ENCODE measurements at regions not wholly inside any gene's neighbourhood (a gene's known extent, or its start where the extent isn't known, plus 50 kb on each side); places are given as distances from the start of the nearest gene placed in this dataset.
"Not testable (repeated sequence)": the region's sequence is repeated elsewhere in the genome, so short reads cannot be mapped to it uniquely, and the experiment has no call there.

- no peak for DNase-seq
Measured at GRCh38 chr4:170526471-170526870, 436.7 kb upstream of the AADAT start.

DNA sequence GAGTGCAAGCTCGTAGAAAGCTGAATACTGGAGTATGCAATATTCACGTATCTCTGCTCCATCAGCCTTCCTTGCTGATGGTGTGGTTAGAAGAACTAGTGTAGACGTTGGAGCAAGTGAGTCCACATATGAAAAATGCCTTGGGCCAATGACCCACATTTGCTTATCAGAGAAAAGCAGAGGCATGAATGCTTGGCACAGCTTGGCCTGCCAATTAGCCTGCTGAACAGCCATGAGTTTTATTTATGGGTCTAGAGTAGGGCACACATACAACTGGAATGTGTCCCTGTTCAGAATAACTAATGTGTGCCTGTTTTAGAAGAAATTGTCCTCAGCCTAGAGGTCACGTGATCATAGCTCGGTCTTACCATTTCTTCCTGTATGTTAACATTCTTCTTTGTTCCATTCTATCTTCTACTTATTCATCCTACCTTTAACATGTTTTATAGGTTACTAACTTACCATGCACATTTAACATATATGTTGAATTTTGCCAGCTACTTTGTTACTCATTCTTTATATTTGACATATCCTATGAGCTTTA, 432.7 kb upstream of the AADAT start:
- DNase-seq, result no peak

DNA sequence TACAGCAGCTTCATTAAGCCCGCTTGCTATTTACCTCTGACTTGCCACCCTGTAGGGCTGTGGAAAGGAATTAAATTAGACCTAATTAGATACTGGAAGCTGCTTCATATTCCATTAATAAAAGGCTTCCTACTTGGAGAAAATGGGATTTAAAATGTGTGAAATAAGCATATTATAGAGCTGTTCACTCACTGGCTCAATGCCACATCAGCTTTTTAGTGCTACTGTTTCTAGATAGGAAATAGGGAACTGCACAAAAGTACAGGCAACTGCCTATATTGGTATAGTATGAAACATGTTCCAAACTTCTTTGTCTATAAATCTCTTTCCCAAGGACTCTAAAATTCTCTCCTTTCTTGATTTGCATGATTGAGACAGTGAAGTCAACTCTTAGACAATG, 407.9 kb upstream of the AADAT start:
- no peak for DNase-seq

- no peak for DNase-seq
Measured at GRCh38 chr4:170497112-170497511, 407.4 kb upstream of the AADAT start.

- no peak for DNase-seq
Measured at GRCh38 chr4:170491981-170492380, 402.2 kb upstream of the AADAT start.

- DNase-seq, result no peak
Measured at GRCh38 chr4:170476351-170476750, 386.6 kb upstream of the AADAT start.

DNA sequence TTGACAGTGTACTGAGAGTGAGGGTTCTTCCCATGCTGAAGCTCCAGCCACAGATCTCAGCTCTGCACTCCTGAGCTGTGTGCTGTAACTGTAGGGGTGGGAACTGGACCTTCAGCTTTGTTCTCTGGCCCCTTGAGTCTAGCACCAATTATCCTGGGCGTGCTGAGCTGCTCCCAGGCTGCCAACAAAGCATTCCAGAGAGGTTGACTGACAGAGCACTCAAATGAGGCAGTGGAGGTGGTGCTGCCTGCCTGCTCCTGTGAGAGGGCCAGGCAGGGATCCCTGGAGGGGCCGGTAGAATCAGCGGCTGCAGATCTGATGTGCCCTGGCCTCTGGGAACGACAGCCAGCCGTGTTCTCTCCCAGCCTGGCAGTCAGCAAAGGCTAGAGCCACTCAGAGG, 375.7 kb upstream of the AADAT start:
- DNase-seq, result no peak

- DNase-seq, result no peak
Measured at GRCh38 chr4:170464614-170465197, 374.9 kb upstream of the AADAT start.

- DNase-seq, result no peak
Measured at GRCh38 chr4:170446782-170447181, 357.0 kb upstream of the AADAT start.

GRCh38 chr4:170441146-170441545, 351.4 kb upstream of the AADAT start:
- not testable (repeated sequence) for DNase-seq

GRCh38 chr4:170428929-170429328, 339.2 kb upstream of the AADAT start:
- DNase-seq, result no peak

- no peak for DNase-seq
Measured at GRCh38 chr4:170425521-170426143, 335.9 kb upstream of the AADAT start.

- no peak for DNase-seq
Measured at GRCh38 chr4:170425040-170425439, 335.3 kb upstream of the AADAT start.

DNA sequence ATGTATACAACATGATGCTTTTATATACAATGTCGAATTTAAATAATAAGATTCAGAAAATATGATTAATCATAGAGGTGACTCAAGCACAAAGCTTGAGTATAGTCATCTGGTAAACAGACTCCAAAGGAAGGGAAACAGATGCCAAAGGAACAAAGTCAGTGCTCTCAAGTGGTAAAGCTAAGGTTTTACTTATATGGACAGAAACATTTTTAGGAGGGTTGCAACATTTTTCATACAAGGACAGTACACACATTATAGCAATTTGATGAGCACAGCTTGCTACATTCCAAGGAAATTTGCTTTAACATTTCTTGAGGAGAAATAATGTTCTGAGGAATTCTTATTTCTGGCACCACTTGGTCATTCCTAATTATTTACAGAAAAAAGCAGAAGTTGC, 333.4 kb upstream of the AADAT start:
- no peak for DNase-seq

DNA sequence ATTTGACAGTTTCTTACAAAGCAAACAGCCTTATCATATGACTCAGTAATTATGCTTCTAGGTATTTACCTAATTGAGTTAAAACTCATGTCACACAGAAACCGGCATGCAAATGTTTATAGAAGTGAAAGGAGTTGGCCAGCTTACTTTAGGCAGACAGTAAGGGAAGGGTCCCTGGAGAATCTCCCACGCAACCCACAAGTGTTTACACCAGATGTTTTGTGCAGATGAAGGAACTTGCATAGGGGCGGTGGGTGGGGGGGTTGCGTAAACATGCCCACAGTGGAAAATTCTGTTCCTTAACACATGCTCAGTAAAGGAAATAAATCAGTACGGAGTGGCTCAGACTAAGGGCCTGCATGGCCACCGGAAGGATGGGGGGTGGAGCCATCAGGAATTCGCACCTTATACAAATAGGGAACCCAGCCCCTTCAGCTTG, 330.5 kb upstream of the AADAT start:
- no peak for DNase-seq

- no peak for DNase-seq
Measured at GRCh38 chr4:170414961-170415360, 325.2 kb upstream of the AADAT start.

DNA sequence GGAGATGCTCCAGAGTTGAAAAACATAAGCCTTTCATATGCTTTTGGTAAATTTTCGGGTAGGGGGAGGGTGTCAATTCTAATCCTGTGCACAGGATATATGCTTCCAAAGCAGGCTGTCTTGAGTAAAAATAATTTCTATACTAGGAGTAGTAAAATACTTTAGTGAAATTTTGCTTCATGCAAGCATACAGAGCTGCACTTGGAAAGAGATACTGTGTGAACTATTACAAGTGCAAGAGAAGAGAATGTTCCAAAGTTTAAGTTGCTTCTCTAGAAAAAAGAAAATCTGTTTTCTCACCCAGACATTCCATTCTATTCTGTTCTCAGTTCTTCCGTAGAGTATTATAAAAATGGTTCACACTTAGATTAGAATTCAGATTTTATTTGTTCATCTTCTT, 324.6 kb upstream of the AADAT start:
- no peak for DNase-seq

DNA sequence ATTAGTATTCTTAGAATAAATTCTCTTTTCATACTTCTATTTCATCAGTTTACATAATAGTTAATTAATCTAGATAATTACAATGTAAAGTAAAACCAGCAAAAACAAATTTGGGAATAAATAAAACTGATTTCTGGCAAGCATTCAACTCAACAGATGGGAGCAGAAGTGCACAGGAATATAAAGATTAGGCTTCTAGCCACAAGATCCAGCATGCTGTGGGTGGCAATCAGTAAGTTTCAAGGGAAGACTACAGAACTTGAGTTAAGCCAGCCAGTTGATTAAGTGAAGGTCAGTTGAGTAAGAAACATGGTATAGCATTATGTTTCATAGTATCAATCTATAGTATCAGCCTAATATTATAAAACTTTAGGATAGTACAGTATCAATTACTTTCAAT, 324.2 kb upstream of the AADAT start:
- DNase-seq, result no peak

DNA sequence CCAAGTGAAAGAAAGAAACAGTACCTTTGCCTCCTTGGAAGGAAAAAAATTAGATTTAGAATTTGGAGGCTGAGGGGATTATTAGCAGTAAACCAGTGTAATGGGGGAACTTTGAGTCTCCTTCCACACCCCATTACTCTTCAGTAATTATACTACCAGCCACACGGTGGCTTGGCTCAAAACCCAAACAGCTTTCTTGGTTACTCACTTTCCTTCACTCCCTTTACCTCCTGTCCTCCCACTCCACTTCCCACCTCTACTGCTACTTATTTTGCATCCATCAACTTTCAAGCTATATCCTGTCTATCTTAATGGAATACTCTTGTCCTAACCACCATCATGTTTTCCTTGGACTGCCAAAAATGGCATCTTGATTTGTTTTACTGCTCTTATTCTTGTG, 310.6 kb upstream of the AADAT start:
- DNase-seq, result no peak

- DNase-seq, result no peak
Measured at GRCh38 chr4:170399581-170400293, 310.0 kb upstream of the AADAT start.

- DNase-seq, result no peak
Measured at GRCh38 chr4:170398218-170398617, 308.5 kb upstream of the AADAT start.

DNA sequence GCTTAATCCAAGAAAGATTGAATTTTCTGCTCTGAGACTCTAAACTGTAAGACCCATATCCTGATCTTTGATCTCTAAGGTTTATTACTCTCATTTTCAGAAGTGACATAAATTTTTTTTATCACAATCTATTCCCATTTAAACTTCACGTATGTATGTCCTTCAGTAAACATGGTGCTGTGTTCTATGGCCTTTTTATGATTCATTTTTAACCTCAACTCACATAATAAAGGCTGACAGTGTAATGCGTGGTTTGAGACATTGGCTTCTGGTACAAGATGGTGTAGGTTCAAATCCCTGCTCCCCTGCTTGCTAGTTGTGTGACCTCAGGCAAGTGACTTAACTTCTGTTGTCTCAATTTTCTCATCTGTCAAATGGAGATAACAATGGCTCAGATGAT, 306.0 kb upstream of the AADAT start:
- no peak for DNase-seq

GRCh38 chr4:170391066-170391740, 301.4 kb upstream of the AADAT start:
- DNase-seq, result no peak

GRCh38 chr4:170389411-170389810, 299.7 kb upstream of the AADAT start:
- DNase-seq, result no peak

All from activated CD4-positive, alpha-beta T cell treated with anti-CD3 and anti-CD28 coated beads, Interleukin-2, amount 50 U/mL, for 48 hours (primary cell).